AG09319 (cell line): ENCODE measurements at regions not wholly inside any gene's neighbourhood (a gene's known extent, or its start where the extent isn't known, plus 50 kb on each side); places are given as distances from the start of the nearest gene placed in this dataset.

Experiments used
- DNase-seq: peaks from one replicate; pipeline ENCODE4 v3.0.0-alpha.2; 2010; ENCODE audit warnings: low read depth; ENCODE audit errors: extremely low read depth
- TF ChIP-seq, protein P1 (sequence below): IDR thresholded peaks from 2 replicates; pipeline ENCODE4 v1.5.1; 2011; ENCODE audit warnings: low read depth, mild to moderate bottlenecking, inconsistent platforms, low read length, moderate library complexity

DNA sequence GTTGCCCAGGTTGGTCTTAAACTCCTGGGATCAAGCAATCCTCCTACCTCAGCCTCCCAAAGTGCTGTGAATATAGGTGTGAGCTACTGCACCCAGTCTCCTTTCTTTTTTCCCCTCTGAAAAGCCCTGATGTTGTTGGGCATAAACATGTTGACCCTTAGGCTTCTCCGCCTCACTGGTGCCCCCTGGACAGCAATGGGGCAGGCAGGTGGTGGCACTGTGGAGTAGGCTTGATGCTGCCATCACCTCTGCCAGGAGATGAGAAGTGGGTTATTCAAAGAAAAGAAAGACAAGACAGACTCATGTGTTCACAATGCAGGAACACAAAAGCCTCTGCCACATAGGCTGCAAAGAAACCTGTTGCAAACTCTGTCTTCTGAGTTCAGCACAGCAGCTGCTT, 169.9 kb downstream of the EN1 start:
- no peak for DNase-seq
- TF ChIP-seq, protein P1, sequence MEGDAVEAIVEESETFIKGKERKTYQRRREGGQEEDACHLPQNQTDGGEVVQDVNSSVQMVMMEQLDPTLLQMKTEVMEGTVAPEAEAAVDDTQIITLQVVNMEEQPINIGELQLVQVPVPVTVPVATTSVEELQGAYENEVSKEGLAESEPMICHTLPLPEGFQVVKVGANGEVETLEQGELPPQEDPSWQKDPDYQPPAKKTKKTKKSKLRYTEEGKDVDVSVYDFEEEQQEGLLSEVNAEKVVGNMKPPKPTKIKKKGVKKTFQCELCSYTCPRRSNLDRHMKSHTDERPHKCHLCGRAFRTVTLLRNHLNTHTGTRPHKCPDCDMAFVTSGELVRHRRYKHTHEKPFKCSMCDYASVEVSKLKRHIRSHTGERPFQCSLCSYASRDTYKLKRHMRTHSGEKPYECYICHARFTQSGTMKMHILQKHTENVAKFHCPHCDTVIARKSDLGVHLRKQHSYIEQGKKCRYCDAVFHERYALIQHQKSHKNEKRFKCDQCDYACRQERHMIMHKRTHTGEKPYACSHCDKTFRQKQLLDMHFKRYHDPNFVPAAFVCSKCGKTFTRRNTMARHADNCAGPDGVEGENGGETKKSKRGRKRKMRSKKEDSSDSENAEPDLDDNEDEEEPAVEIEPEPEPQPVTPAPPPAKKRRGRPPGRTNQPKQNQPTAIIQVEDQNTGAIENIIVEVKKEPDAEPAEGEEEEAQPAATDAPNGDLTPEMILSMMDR: no peak

DNA sequence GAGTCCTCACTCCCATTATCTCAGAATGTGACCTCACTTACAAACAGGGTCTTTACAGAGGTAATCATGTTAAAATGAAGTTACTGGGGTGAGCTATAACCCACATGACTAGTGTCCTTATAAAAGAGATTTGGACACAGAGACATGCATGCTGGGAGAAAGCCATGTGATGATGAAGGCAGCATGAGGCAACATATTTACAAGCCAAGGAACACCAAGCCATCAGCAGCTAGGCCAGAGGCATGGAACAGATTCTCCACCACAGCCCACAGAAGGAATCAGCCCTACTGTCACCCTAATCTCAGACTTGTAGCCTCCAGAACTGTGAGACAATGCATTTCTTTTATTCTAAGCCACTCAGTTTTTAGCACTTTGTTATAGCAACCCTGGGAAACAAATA, 171.9 kb downstream of the EN1 start:
- TF ChIP-seq, protein P1: no peak
- no peak for DNase-seq

DNA sequence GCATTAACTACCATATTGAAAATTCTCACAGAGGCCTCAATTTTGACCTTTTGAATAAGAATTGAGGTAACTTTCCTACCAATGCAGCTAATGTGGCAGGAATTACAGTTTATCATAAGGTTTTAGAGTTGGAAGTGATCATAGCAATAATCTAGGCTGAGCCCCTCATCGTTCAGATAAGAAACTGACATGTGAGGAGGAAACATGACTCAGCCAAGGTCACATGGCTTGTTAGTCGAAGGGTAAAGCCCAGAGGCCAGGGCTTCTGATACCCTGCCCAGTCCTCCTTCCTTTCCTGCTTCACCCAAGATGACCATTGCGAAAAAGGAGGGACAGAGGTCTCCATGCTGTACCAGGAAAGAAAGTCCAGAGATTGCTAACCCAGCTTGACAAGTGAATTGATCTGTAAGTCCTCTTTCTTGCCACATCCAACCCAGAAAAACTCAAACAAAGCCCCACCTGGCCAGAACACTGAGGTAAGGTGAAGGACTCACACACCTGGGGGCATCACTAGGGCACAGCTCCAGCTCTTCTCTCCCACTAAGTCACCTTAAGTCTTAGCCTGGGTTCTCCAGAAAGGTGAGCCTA, 174.8 kb downstream of the EN1 start:
- no peak for DNase-seq
- TF ChIP-seq, protein P1: no peak

DNA sequence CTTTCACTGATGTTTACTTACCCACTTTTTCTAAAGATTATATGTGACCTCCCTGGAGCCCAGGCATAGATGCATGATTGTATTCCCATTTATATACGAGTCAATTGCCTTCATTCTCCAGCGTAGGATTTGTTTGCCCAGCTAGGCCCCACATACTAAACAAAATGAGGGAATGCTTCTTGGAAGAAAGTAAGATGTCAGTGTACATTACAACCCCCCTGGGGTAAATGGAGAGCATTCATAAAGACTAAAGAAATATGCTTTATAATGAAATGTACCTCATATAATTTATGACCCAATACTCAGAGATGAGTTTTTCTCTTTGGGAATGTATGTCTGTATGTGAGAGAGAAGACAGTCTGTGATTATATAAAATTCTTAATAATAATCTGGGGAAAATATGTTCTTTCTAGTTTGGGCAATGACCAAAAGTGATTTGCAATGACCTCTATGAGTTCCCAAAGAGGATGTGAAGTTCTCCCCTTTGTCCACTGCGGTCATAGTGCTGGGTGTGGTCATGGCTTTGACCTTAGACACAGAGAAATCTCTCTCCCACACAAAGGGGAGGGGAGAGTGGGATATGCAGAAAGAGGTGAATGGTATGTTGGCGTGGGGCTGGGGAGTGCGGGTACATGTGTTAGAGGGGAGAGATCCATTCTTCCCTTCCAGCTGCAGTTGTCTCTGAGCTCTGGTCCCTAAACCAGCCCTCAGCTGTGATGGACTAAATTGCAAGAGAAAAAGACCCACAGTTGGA, 175.6 kb downstream of the EN1 start:
- no peak for DNase-seq
- TF ChIP-seq, protein P1: no peak

DNA sequence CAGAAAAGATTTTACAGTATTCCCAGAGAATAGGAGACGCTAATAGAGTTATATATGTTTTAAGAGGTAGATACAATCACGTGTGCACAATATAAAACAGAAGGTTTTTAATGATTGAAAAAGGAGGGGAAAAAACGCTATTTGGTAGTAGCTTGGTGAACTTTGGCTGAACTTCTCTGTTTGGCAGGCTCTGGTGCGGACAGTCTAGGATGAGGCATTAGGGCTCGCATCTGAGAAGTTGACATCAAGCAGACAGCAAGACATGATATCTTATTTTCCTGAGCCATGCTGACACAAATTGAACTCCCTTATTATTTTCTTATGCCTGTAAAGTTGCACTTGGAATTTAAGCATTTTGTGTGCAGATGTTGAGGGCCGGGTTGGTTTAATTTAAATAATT, 176.6 kb downstream of the EN1 start:
- TF ChIP-seq, protein P1: no peak
- no peak for DNase-seq

DNA sequence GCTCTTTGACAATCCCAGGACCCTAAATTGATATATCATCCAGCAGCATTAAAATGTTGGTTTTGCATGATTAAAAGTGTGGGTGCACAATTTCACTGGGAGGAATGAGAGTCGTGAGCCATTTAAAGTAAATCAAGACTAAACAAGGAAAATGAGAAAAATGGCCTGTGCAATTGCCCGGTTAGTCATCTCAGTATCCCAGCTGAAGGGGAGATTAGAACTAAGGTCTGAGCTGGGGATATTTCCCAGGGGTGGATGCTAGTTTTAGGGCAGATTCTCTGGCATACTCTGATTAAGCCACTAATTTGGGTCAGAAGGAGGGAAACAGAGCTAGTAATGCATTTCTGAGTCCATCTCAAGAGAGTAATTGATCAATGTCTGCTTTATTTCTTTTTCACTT, 177.2 kb downstream of the EN1 start:
- TF ChIP-seq, protein P1: no peak
- DNase-seq: no peak

DNA sequence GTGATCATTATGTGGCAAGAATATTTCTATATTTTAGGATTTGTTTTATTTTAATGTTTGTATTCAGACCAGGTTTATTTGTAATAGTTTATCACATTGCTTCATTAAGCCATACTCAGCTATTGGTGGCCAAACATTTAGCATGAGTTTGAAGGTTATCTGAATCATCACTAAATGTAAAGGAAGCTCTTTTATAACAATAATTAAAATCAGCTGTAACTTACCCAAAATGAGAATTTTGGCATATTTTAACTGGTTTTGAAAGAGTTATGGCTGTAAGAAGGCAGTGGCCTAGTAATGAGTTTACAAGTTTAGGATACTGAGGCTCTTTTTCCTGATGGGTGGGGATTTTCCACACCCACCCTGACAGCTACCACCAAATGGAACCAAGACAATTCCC, 177.8 kb downstream of the EN1 start:
- TF ChIP-seq, protein P1: no peak
- DNase-seq: no peak
